HFFc6 (cell line): ENCODE measurements at regions not wholly inside any gene's neighbourhood (a gene's known extent, or its start where the extent isn't known, plus 50 kb on each side); places are given as distances from the start of the nearest gene placed in this dataset.

Source experiments
- DNase-seq: peaks from one replicate; pipeline ENCODE4 v3.0.0-alpha.2; 2018
- H3K27ac Mint-ChIP-seq: 2 replicates; pipeline ENCODE4 v1.8.0; 2020; ENCODE audit warnings: mild to moderate bottlenecking, mixed read lengths
- H3K27me3 Mint-ChIP-seq: 2 replicates; pipeline ENCODE4 v1.8.0; 2021; ENCODE audit warnings: mild to moderate bottlenecking, moderate library complexity, mixed read lengths; ENCODE audit not compliant: insufficient read depth
- H3K36me3 Mint-ChIP-seq: 2 replicates; pipeline ENCODE4 v1.8.0; 2021; ENCODE audit warnings: low read depth, mixed read lengths
- H3K4me1 Mint-ChIP-seq: 2 replicates; pipeline ENCODE4 v1.8.0; 2020; ENCODE audit warnings: low read depth, mixed read lengths
- H3K4me3 Mint-ChIP-seq: 2 replicates; pipeline ENCODE4 v1.8.0; 2020; ENCODE audit warnings: mild to moderate bottlenecking, moderate library complexity, mixed read lengths
- H3K9me3 Mint-ChIP-seq: 2 replicates; pipeline ENCODE4 v1.8.0; 2020; ENCODE audit warnings: mild to moderate bottlenecking, mixed read lengths
- TF ChIP-seq, protein P1 (sequence below): fragments of 200-600 bp; sonication (generic); IDR thresholded peaks from 2 replicates; pipeline ENCODE4 v1.5.0; 2021; ENCODE audit warnings: antibody characterized with exemption, mild to moderate bottlenecking

DNA sequence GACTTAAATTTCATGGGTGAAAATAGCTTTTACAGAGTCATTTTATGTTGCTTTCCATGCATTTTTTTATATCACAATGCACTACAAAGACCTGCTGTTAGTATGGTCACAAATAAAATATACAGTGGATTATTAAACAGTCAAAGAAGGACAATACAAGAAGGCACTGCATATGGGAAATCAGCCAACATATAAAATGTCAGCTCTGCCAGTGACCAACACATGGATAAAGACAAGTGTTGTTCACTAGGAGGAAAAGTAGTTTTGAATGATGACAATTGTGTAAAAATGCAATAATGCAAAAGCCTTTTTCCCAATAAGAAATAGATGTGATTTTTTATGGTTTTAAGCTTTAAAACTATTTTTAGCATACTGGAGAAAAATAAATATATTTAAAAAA is 425.3 kb upstream of the CBLB start:
- Mint-ChIP-seq H3K27me3 (no peaks in the 10 kb centered on the region), H3K36me3 (no peaks in the 10 kb centered on the region), H3K4me1 (peaks cover 3% of the 10 kb centered on the region), H3K4me3 (no peak overlapping the region), H3K27ac (no peak overlapping the region), H3K9me3 (no peaks in the 10 kb centered on the region)
- TF ChIP-seq, protein P1, sequence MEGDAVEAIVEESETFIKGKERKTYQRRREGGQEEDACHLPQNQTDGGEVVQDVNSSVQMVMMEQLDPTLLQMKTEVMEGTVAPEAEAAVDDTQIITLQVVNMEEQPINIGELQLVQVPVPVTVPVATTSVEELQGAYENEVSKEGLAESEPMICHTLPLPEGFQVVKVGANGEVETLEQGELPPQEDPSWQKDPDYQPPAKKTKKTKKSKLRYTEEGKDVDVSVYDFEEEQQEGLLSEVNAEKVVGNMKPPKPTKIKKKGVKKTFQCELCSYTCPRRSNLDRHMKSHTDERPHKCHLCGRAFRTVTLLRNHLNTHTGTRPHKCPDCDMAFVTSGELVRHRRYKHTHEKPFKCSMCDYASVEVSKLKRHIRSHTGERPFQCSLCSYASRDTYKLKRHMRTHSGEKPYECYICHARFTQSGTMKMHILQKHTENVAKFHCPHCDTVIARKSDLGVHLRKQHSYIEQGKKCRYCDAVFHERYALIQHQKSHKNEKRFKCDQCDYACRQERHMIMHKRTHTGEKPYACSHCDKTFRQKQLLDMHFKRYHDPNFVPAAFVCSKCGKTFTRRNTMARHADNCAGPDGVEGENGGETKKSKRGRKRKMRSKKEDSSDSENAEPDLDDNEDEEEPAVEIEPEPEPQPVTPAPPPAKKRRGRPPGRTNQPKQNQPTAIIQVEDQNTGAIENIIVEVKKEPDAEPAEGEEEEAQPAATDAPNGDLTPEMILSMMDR = no peak
- no peak for DNase-seq

DNA sequence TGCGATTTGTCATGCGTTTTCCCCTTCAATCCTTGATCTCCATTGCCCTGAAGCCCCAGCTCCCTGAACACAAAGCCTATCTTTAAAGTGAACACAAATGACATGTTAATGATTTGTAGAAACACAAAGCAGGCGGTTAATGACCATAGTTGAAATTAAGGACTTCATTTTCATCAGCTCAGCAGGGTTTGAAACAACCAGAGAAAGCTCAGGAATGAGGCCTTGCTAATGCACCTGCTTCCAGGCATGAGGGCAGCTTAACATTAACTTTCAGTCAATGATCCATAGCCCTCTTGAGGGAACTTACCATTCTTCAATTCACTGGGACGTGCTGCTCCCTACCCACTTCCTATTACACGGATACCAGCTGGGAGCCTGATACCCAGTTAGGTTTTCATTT is 427.2 kb upstream of the CBLB start:
- Mint-ChIP-seq H3K4me1 (peaks cover 8% of the 10 kb centered on the region), H3K36me3 (no peaks in the 10 kb centered on the region), H3K9me3 (no peaks in the 10 kb centered on the region), H3K27ac (no peak overlapping the region), H3K27me3 (no peaks in the 10 kb centered on the region), H3K4me3 (no peak overlapping the region)
- TF ChIP-seq, protein P1 = no peak
- no peak for DNase-seq

DNA sequence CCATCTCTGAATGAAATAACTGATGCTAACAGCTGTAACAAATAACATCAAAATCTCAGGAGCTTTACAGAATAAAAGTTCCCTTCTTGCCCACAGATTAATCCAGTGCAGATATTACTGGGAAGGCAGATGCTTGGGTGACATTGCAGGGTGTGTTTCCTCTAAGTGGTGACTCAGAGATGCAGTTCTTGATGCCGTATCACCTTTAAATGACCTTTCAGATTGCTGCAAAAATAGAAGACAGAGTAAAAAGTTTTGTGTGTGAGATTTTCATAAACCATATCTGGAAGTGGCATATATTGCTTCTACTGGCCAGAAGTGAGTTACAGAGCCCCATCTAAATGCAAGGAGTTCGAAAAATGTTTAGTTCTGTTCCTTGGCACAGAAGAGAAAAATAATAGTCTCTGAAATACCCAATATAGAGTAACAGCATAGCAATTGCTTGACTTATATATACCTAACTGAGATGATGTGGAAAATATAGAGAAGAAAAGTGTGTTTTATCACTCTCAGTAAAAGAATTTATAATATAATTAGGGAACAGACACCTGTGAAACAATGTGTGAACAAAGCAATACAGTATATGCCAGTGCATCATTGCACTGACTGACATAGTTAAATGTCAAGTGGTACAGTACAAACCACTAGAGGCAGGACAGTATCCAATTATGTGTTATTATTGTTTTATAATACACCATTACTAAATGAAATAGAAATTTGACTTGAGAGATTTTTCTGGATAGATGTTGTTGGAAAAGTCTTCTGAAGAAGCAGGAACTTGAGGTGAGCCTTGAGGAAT is 430.7 kb upstream of the CBLB start:
- no peak overlapping the region for H3K4me3 Mint-ChIP-seq
- TF ChIP-seq, protein P1 = no peak
- peaks cover 8% of the 10 kb centered on the region for H3K4me1 Mint-ChIP-seq
- no peak overlapping the region for H3K27ac Mint-ChIP-seq
- H3K9me3 Mint-ChIP-seq = no peaks in the 10 kb centered on the region
- H3K36me3 Mint-ChIP-seq = no peaks in the 10 kb centered on the region
- DNase-seq = peak; percentile 10
- no peaks in the 10 kb centered on the region for H3K27me3 Mint-ChIP-seq

DNA sequence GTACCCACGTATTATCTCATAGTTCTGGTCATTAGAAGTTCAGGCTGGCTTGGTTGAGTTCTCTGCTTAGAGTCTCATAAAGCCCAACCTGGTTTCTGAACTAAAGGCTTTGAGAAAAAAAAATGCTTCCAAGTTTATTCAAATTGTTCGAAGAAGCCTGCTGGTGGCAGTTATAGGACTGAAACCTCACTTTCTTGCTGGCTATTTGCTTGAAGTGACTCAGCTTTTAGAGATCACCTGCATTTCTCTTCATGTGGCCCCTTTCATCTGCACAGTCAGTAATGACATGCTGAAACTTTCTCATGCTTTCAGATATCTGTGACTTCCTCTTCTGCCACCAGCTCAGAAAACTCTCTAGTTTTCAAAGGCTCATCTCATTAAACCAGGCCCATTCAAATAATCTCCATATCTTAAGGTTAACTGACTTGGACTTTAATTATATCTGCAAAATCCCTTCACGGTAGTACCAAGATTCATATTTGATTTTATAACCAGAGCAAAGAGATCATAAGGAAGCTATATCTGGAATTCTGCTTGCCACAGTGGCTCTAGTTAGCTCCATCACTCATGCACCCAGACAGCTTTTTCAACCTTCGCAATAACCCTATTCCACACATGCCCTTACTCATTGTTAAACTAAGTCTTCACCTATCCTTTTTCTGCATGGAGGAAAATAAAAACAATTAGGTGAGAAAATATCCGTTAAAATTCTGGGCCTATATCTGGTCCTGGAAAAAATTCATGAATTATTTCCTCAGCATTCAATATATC is 433.8 kb upstream of the CBLB start:
- TF ChIP-seq, protein P1 = no peak
- no peak overlapping the region for H3K4me3 Mint-ChIP-seq
- peaks cover 21% of the 10 kb centered on the region for H3K4me1 Mint-ChIP-seq
- H3K9me3 Mint-ChIP-seq = no peaks in the 10 kb centered on the region
- no peak for DNase-seq
- H3K36me3 Mint-ChIP-seq = no peaks in the 10 kb centered on the region
- no peaks in the 10 kb centered on the region for H3K27me3 Mint-ChIP-seq
- H3K27ac Mint-ChIP-seq = no peak overlapping the region

DNA sequence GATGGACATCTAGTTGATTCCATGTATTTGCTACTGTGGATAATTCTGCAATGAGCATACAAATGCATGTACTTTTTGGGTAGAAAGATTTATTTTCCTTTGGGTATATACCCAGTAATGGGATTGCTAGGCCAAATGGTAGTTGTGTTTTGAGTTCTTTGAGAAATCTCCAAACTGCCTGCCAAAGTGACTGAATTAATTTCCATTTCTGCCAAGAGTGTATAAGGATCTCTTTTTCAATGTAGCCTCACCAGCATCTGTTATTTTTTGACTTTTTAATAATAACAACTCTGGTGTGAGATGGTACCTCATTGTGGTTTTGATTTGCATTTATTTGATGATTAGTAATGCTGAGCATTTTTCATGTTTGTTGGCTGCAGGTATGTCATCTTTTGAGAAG is 435.0 kb upstream of the CBLB start:
- no peak overlapping the region for H3K4me3 Mint-ChIP-seq
- TF ChIP-seq, protein P1 = no peak
- H3K27ac Mint-ChIP-seq = no peak overlapping the region
- H3K9me3 Mint-ChIP-seq = no peaks in the 10 kb centered on the region
- peaks cover 21% of the 10 kb centered on the region for H3K4me1 Mint-ChIP-seq
- no peak for DNase-seq
- H3K27me3 Mint-ChIP-seq = no peaks in the 10 kb centered on the region
- H3K36me3 Mint-ChIP-seq = no peaks in the 10 kb centered on the region
